Kasumi-1 (cell line): ENCODE measurements at regions not wholly inside any gene's neighbourhood (a gene's known extent, or its start where the extent isn't known, plus 50 kb on each side); places are given as distances from the start of the nearest gene placed in this dataset.

ENCODE experiments used
- DNase-seq, 2 experiments: peaks; one replicate each; lab custom pipeline; 2025; lab: John Stamatoyannopoulos, UW

- no peak for DNase-seq
Measured at GRCh38 chrX:8869812-8870211, 68.6 kb upstream of the FAM9A start.

DNA sequence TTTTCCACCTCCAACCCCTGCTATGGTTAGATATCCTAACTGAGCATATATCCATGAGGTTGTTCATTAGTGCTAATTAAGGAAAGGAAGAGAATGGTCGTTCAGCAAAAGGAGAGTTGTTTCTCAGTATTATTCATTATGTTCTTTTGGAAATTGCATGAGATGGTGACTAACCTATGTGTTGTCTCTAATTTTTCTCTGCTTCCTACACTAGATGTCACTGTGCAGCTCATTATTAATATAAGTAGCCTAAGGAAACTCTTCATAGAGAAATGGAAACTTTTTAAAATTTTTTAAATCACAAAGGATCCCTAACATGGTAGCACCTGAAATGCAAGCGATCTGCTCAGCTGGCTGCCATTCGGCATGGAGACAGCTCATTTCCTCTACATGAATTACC is 67.7 kb upstream of the FAM9A start:
- peak; percentile 21 to 22 for DNase-seq

DNA sequence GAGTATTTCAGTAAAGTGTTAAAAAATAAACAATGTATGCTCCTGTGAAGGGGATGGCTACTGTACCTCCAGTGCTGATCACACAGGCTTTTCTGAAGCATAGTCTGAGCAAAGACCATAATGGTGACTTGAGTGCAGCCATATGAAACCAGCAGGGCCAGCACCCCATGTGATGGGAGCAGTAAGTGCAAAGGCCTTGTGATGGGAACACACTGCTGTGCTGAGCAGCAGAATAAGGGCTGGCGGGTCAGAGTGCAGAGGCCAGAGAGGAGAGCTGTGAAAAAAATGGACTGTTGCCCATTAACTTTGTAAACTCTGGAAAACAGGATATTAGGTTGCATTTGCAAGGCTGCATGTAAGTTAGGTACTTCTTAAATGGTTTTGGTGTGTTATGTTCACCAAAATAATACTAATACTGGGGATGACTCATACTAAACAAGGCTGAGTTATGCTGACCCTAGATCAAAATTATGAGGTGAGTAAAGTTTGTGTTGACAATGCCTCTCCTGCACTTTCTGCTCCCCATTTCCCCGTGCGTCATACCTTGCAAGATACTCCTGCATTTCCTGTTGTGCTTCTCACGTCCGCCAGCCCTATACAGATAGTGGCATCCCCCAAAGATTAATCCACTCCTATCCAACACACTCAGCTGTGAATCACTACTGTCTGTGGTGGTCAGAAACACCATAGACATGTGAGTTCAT is 67.0 kb upstream of the FAM9A start:
- DNase-seq: no peak

DNA sequence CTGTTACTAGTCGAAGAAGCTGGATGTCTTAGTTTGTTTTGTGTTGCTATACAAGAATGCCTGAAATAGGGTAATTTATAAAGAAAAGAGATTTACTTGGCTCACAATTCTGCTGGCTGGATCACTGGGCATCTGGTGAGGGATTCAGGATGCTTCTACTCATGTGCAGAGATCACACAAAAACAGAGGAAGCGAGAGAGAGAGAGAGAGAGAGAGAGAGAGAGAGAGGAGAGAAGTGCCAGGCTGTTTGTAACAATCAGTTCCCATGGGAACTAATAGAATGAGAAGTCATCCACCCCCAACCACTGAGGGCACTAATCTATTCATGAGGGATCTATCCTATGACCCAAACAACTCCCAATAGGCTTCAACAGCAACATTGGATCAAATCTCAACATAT is 66.2 kb upstream of the FAM9A start:
- no peak for DNase-seq

DNA sequence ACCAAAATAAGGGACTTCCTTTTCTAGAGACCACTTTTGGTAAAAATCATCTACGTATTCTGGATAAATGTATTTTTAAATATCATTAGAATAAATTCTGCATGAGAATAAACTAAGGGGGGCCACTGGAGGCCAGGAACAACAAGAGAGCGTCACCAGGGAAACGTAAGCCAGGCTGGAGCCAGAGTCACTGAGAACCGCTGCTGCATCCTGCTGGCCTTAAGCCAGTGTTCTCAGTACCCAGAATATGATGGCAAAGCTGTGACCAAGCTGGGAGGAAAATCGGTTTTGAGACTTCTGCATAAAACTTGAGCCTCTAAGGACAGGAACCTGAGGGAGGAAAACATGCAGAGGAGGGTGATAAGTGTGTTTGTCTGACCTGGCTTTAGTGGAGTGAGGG is 63.0 kb upstream of the FAM9A start:
- no peak for DNase-seq

GRCh38 chrX:8861908-8862307 is 60.7 kb upstream of the FAM9A start:
- DNase-seq: no peak

DNA sequence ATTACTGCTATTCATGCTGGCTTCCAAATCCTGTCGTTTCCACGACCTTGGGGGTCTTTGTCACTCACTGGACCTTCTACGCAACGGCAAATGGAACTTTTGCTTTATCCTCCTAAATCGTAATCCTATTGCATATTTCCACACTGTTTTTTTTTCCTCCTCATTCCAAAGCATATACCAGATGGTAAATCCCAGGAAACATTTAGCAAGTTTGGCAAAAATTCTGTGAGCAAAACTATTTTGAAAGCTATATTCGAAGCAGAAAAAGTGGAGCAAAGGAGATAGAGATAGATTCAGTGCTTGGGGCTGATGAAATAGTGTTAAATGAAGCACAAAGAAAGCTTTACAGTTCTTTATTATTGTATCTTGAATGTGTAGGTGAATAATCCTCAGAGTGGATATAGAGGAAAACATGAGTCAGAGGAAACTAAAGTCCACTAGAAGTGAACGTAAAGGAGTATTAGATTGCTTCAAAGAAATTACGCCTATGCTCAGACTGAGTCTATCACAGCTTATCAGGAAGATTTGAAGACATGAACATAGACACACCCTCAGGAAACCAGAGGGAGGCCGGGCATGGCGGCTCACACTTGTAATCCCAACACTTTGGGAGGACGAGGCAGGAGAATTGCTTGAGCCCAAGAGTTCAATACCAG is 50.2 kb upstream of the FAM9A start:
- no peak for DNase-seq
